Chondrocyte (in vitro differentiated cells): ENCODE measurements at regions not wholly inside any gene's neighbourhood (a gene's known extent, or its start where the extent isn't known, plus 50 kb on each side); places are given as distances from the start of the nearest gene placed in this dataset.

Experiments
- DNase-seq: peaks from one replicate; pipeline ENCODE4 v3.0.0; 2021; ENCODE audit warnings: mixed read lengths, low spot score
- H3K27ac Mint-ChIP-seq: one replicate; pipeline ENCODE4 v1.8.0; 2021; ENCODE audit warnings: mild to moderate bottlenecking, moderate library complexity, mixed read lengths; ENCODE audit not compliant: unreplicated experiment
- H3K27me3 Mint-ChIP-seq: 2 replicates; pipeline ENCODE4 v1.8.0; 2021; ENCODE audit warnings: low read depth, mixed read lengths
- H3K36me3 Mint-ChIP-seq: 2 replicates; pipeline ENCODE4 v1.8.0; 2021; ENCODE audit warnings: low read depth, mixed read lengths
- H3K4me1 Mint-ChIP-seq: 2 replicates; pipeline ENCODE4 v1.8.0; 2021; ENCODE audit warnings: low read depth, mild to moderate bottlenecking, mixed read lengths
- H3K4me3 Mint-ChIP-seq: one replicate; pipeline ENCODE4 v1.8.0; 2021; ENCODE audit warnings: mild to moderate bottlenecking, moderate library complexity, mixed read lengths; ENCODE audit not compliant: unreplicated experiment
- H3K9me3 Mint-ChIP-seq: 2 replicates; pipeline ENCODE4 v1.8.0; 2021; ENCODE audit warnings: low read depth, mixed read lengths
- CTCF ChIP-seq: fragments of 200-600 bp; sonication (generic); IDR thresholded peaks from 2 replicates; pipeline ENCODE4 v1.5.0; 2021; ENCODE audit warnings: antibody characterized with exemption, mild to moderate bottlenecking, moderate library complexity

GRCh38 chr4:96637971-96638412, 798.1 kb downstream of the PDHA2 start:
- no peak for TF ChIP-seq CTCF
- Mint-ChIP-seq H3K4me3 (no peak overlapping the region), H3K9me3 (peaks cover 14% of the 10 kb centered on the region), H3K27me3 (peaks cover 4% of the 10 kb centered on the region), H3K4me1 (peaks cover 4% of the 10 kb centered on the region), H3K36me3 (no peaks in the 10 kb centered on the region), H3K27ac (no peak overlapping the region)
- no peak for DNase-seq

- Mint-ChIP-seq H3K4me3 (no peak overlapping the region), H3K27ac (no peak overlapping the region), H3K36me3 (no peaks in the 10 kb centered on the region), H3K27me3 (peaks cover 4% of the 10 kb centered on the region), H3K4me1 (peaks cover 4% of the 10 kb centered on the region), H3K9me3 (peaks cover 14% of the 10 kb centered on the region)
- DNase-seq = no peak
- TF ChIP-seq CTCF = no peak
Measured at GRCh38 chr4:96639932-96640331, 800.0 kb downstream of the PDHA2 start.

- TF ChIP-seq CTCF = no peak
- no peak for DNase-seq
- Mint-ChIP-seq H3K4me1 (no peaks in the 10 kb centered on the region), H3K27ac (no peak overlapping the region), H3K4me3 (no peak overlapping the region), H3K36me3 (no peaks in the 10 kb centered on the region), H3K9me3 (peaks cover 9% of the 10 kb centered on the region), H3K27me3 (peaks cover 4% of the 10 kb centered on the region)
Measured at GRCh38 chr4:96642490-96642889, 802.6 kb downstream of the PDHA2 start.

GRCh38 chr4:96646146-96646545, 806.3 kb downstream of the PDHA2 start:
- TF ChIP-seq CTCF = no peak
- Mint-ChIP-seq H3K27me3 (peaks cover 4% of the 10 kb centered on the region), H3K4me1 (no peaks in the 10 kb centered on the region), H3K36me3 (no peaks in the 10 kb centered on the region), H3K4me3 (no peak overlapping the region), H3K27ac (no peak overlapping the region), H3K9me3 (no peaks in the 10 kb centered on the region)
- no peak for DNase-seq

GRCh38 chr4:96649536-96649935, 809.6 kb downstream of the PDHA2 start:
- H3K4me1 Mint-ChIP-seq = no peaks in the 10 kb centered on the region
- no peaks in the 10 kb centered on the region for H3K36me3 Mint-ChIP-seq
- TF ChIP-seq CTCF = no peak
- H3K4me3 Mint-ChIP-seq = no peak overlapping the region
- H3K27me3 Mint-ChIP-seq = no peaks in the 10 kb centered on the region
- no peaks in the 10 kb centered on the region for H3K9me3 Mint-ChIP-seq
- DNase-seq = no peak
- no peak overlapping the region for H3K27ac Mint-ChIP-seq
